ENCODE measurements at regions not wholly inside any gene's neighbourhood (a gene's known extent, or its start where the extent isn't known, plus 50 kb on each side); places are given as distances from the start of the nearest gene placed in this dataset.

DNA sequence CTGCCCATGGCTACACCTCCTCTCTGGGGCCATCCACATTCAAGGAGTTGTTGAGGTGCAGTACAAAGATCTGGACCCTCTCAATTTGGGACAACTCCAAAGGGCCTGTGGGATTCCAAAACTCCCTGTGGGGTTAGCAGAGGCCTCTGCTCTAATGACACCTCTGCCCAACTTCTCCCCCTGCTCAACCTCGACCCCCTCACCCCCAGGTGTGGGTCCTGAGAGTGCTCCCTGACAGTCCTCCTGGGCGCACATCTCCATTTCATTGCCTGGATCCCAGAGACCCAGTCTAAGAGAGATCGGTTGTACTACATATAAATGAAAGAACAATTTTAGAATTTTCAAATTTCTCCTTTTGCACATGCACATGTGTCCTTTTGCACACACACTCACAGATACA, 73.0 kb upstream of the NKD1 start:
- TF ChIP-seq, protein P1, sequence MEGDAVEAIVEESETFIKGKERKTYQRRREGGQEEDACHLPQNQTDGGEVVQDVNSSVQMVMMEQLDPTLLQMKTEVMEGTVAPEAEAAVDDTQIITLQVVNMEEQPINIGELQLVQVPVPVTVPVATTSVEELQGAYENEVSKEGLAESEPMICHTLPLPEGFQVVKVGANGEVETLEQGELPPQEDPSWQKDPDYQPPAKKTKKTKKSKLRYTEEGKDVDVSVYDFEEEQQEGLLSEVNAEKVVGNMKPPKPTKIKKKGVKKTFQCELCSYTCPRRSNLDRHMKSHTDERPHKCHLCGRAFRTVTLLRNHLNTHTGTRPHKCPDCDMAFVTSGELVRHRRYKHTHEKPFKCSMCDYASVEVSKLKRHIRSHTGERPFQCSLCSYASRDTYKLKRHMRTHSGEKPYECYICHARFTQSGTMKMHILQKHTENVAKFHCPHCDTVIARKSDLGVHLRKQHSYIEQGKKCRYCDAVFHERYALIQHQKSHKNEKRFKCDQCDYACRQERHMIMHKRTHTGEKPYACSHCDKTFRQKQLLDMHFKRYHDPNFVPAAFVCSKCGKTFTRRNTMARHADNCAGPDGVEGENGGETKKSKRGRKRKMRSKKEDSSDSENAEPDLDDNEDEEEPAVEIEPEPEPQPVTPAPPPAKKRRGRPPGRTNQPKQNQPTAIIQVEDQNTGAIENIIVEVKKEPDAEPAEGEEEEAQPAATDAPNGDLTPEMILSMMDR (conservative IDR thresholded peaks at IDR 0.05; ENCODE audit: low read length) = no peak
- no peak for TF ChIP-seq EZH2phosphoT487 (IDR thresholded peaks at IDR 0.05; ENCODE audit: borderline replicate concordance)
- H3K4me2 ChIP-seq (ENCODE audit: low read depth, low read length, poor library complexity, severe bottlenecking) = no peak overlapping the region
- no peaks in the 10 kb centered on the region for H3K79me2 ChIP-seq (ENCODE audit: insufficient read depth, low read length)

DNA sequence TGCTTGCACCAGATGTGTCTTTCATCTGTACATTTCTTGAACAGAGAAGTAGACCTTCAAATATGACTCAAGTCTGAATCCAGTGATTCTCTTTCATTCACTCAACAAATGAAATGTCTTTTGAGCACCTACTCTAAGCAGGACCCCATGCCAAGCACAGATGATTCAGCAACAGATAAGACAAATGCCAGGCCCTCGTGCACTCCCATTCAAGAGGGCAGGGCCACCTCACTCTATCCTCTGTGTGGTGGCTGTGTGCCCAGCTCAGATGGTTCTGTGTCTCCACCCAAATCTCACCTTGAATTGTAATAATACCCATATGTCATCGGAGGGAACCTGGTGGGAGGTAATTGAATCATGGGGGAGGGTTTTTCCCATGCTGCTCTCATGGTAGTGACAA, 74.1 kb upstream of the NKD1 start:
- TF ChIP-seq EZH2phosphoT487 (IDR thresholded peaks at IDR 0.05; ENCODE audit: borderline replicate concordance) = no peak
- TF ChIP-seq, protein P1 (conservative IDR thresholded peaks at IDR 0.05; ENCODE audit: low read length) = no peak
- H3K9ac ChIP-seq (ENCODE audit: low read depth, low read length, poor library complexity, severe bottlenecking) = no peak overlapping the region
- H4K20me1 ChIP-seq (ENCODE audit: insufficient read depth, low read length, poor library complexity, severe bottlenecking) = no peaks in the 10 kb centered on the region
- no peaks in the 10 kb centered on the region for H3F3A ChIP-seq (ENCODE audit: low read depth)
- H3K36me3 ChIP-seq (ENCODE audit: insufficient read depth, low read length) = no peaks in the 10 kb centered on the region
- H2AFZ ChIP-seq (ENCODE audit: low read length) = no peak overlapping the region
- H3K27me3 ChIP-seq (ENCODE audit: insufficient read depth, low read length, poor library complexity, severe bottlenecking) = no peaks in the 10 kb centered on the region
- no peaks in the 10 kb centered on the region for H3K9me3 ChIP-seq (ENCODE audit: insufficient read depth, low read depth, low read length)
- no peaks in the 10 kb centered on the region for H3K79me2 ChIP-seq (ENCODE audit: insufficient read depth, low read length)
- no peak overlapping the region for H3K4me3 ChIP-seq (ENCODE audit: low read length, poor library complexity, severe bottlenecking)
- H3K4me1 ChIP-seq (ENCODE audit: insufficient read depth, low read length, poor library complexity, severe bottlenecking) = no peaks in the 10 kb centered on the region
- H3K9me2 ChIP-seq (replicated peaks; ENCODE audit: low read depth, low read length) = no peaks in the 10 kb centered on the region
- no peak overlapping the region for H3K4me2 ChIP-seq (ENCODE audit: low read depth, low read length, poor library complexity, severe bottlenecking)

More for the DNA sequence above, 73.0 kb upstream of the NKD1 start:
- Histone ChIP-seq H3K9me2 (replicated peaks; ENCODE audit: low read depth, low read length) (no peaks in the 10 kb centered on the region), H3F3A (ENCODE audit: low read depth) (no peaks in the 10 kb centered on the region), H4K20me1 (ENCODE audit: insufficient read depth, low read length, poor library complexity, severe bottlenecking) (no peaks in the 10 kb centered on the region), H3K9me3 (ENCODE audit: insufficient read depth, low read depth, low read length) (no peaks in the 10 kb centered on the region), H3K27me3 (ENCODE audit: insufficient read depth, low read length, poor library complexity, severe bottlenecking) (no peaks in the 10 kb centered on the region), H2AFZ (ENCODE audit: low read length) (no peak overlapping the region), H3K4me3 (ENCODE audit: low read length, poor library complexity, severe bottlenecking) (no peak overlapping the region), H3K36me3 (ENCODE audit: insufficient read depth, low read length) (no peaks in the 10 kb centered on the region), H3K9ac (ENCODE audit: low read depth, low read length, poor library complexity, severe bottlenecking) (no peak overlapping the region), H3K4me1 (ENCODE audit: insufficient read depth, low read length, poor library complexity, severe bottlenecking) (no peaks in the 10 kb centered on the region)

DNA sequence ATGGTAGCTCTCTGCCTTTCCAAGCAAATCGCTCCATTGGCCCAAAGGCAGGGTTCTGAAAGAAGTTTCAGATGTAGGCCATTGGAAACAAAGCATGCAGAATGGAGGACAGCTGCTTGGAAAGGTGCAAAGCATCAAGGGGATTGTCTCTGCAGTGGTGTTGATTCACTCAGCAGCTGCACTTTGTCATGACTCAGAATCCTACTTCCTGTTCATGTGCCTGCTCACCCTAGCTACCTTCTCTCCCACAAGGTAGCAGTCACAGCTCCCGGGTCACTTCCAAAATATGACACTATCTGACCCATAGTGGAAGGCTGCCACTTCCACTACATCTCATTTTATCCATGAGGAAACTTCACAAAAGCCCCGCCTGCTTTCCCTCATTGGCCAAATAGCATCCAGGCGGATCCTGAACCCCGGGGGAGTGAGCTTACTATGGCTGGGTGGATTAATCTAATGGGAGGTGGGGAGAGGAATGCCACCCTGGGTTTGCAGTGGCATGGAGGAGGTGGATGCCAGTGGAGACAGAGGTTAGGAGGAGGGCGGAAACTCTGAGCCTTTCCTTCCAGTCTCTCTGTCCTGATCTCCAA, 74.7 kb upstream of the NKD1 start:
- Histone ChIP-seq H3K36me3 (ENCODE audit: insufficient read depth, low read length) (no peaks in the 10 kb centered on the region), H3K4me1 (ENCODE audit: insufficient read depth, low read length, poor library complexity, severe bottlenecking) (no peaks in the 10 kb centered on the region), H3F3A (ENCODE audit: low read depth) (no peaks in the 10 kb centered on the region), H4K20me1 (ENCODE audit: insufficient read depth, low read length, poor library complexity, severe bottlenecking) (no peaks in the 10 kb centered on the region), H3K9ac (ENCODE audit: low read depth, low read length, poor library complexity, severe bottlenecking) (no peak overlapping the region), H3K4me2 (ENCODE audit: low read depth, low read length, poor library complexity, severe bottlenecking) (no peak overlapping the region), H2AFZ (ENCODE audit: low read length) (no peak overlapping the region; the same call in 1 of the 2 replicates), H3K9me3 (ENCODE audit: insufficient read depth, low read depth, low read length) (no peaks in the 10 kb centered on the region), H3K27me3 (ENCODE audit: insufficient read depth, low read length, poor library complexity, severe bottlenecking) (no peaks in the 10 kb centered on the region), H3K9me2 (replicated peaks; ENCODE audit: low read depth, low read length) (no peaks in the 10 kb centered on the region), H3K79me2 (ENCODE audit: insufficient read depth, low read length) (no peaks in the 10 kb centered on the region), H3K4me3 (ENCODE audit: low read length, poor library complexity, severe bottlenecking) (no peak overlapping the region)
- no peak for TF ChIP-seq EZH2phosphoT487 (IDR thresholded peaks at IDR 0.05; ENCODE audit: borderline replicate concordance)
- TF ChIP-seq, protein P1 (conservative IDR thresholded peaks at IDR 0.05; ENCODE audit: low read length) = no peak
